Fibroblast of skin of abdomen (primary cell): ENCODE measurements at regions not wholly inside any gene's neighbourhood (a gene's known extent, or its start where the extent isn't known, plus 50 kb on each side); places are given as distances from the start of the nearest gene placed in this dataset.

ENCODE experiments used
- DNase-seq: peaks from one replicate; pipeline ENCODE4 v3.0.0-alpha.2; 2013

- no peak for DNase-seq
These were observed 595.0 kb downstream of the RPS29 start for GRCh38 chr14:48991141-48991540.

DNA sequence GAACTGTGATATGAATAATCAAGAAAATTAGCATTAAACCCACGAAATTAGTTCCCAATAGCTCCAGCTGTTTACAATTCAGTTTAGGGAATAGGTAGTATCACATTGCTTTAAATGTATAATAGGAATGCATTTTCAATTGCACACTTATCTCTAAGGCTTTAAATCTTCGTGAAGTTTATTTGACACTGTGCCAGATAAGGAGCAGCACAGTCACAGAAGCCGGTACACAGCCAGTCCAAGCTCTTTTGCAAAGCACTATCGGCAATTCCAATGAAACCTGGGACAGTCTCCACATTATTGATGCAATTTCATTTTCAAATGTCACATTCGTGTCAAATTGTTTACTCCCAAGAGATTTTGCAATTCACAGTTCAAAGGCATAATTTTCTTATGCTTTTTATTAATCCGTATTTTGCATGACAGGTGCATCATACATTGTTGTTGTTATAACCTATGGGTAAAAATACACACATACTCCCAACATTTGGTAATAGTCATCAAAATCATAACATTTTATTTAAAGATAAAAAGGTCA, 602.8 kb downstream of the RPS29 start:
- no peak for DNase-seq

- no peak for DNase-seq
These were observed 611.2 kb downstream of the RPS29 start for GRCh38 chr14:48974994-48975393.

- peak; percentile 80 for DNase-seq
These were observed 613.0 kb downstream of the RPS29 start for GRCh38 chr14:48973151-48973550.

DNA sequence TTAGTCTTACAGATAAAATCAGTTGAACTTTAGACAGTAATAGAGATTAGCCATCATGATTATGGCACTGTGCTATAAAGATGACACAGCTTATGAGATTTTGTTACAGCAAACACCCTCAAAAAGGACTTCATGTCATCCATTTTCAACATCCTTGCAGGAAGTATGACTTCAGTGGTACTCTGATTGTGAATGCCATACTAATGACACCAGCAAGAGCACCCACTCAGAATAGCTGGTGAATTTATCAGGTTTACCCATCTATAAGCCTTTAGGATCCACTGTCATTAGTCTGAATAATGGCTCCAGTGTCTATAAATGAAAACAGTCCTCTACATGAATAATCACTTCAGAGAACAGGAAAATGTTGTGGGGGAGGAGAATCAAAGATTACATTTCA, 615.2 kb downstream of the RPS29 start:
- DNase-seq = peak; percentile 65

DNA sequence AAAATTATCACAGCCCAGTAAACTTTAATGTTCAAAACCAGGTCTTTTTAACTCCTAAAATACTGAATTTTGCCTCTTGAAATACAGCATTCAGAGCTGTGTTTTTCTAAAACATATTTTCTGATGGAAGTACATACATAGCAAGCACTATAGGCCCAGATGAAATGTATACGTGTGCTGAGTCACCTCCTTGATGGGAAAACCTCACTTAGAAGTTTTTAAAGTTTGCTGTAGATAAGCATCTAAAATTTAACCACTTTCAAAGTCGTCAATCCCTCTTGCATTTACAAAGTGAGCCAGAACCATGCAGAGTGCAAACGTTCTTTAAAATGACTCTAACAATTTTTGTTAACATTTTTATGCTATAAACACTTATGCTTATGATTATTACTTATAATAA, 618.8 kb downstream of the RPS29 start:
- DNase-seq = peak; percentile 59

- DNase-seq = no peak
These were observed 622.9 kb downstream of the RPS29 start for GRCh38 chr14:48963231-48963790.

DNA sequence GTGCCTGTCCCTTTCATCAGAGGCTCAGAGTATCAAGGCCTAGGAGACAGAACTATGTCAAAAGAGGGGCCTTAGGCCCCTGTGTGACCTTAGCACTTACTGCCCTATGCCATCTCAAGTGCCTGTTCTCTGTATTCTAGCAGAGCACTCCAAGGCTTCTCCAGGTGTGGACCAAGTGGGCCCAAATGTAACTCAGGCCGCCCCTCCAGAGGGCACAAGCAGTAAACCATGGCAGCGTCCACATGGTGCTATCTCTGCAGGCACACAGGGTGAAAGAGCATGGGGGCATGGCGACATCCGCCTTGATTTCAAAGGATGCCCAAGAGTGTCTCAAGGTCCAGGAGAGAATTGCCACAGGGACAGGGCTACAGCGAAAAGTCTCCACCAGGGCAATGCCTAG, 628.7 kb downstream of the RPS29 start:
- no peak for DNase-seq

GRCh38 chr14:48955857-48956256, 630.3 kb downstream of the RPS29 start:
- no peak for DNase-seq

DNA sequence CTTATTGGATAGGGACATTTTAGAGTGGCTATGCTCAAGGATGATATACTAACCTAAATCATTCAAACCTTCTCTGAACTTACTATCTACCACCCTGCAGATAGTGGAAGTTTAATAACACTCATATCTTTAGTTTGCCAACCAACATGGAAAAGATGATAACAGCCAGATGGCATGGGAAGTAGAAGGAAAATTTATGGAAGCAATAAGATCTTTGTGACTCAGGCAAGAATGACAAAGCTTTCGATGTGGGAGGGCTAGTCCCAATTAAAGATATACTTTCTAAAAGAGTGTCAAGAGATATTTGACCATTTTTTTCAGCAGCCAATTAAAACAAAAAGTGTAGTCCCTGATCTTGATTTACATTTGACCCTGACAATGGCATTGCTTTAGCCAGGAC, 631.7 kb downstream of the RPS29 start:
- DNase-seq = no peak

- DNase-seq = no peak
These were observed 641.4 kb downstream of the RPS29 start for GRCh38 chr14:48944809-48945208.

DNA sequence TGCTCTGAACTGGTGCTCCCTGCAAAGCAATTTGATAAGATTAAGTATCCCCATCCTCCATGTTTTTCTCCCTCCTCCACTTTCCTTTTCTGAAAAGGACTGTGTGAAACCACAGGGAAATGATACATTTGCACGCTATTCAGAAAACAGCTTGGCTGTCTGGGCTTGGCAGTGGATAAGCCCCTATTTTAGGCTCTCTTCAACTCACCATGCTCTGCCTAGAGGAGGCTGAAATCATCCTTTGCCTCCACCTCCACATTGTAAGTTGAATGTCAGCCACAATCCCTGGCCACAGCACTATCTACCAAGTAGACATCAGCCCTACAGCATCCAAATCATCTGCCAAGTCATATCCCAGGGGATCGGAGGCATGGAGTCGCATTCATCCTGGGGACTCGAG, 642.3 kb downstream of the RPS29 start:
- no peak for DNase-seq

GRCh38 chr14:48937541-48938195, 648.5 kb downstream of the RPS29 start:
- DNase-seq = peak; percentile 31

DNA sequence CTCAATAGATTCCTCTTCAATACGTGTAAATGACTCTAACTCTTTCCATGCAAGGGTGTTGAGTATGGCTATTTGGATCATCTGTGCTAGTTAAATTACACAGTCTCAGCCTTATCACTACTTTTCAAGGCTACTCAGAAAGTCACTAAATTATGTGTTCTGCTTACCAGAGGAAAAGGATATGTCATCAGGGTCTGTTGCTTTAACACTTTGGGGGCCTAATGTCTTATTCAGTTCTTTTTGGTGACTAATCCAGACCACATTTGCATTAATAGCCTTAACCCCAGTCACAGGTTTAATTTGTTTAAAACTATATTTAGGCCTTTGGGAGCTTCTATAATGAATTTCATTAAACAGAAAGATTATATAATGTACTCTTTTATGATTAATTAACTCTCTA, 649.3 kb downstream of the RPS29 start:
- peak; percentile 33 for DNase-seq

- DNase-seq = peak; percentile 90
These were observed 649.8 kb downstream of the RPS29 start for GRCh38 chr14:48936362-48936761.

GRCh38 chr14:48925184-48925583, 661.0 kb downstream of the RPS29 start:
- no peak for DNase-seq

DNA sequence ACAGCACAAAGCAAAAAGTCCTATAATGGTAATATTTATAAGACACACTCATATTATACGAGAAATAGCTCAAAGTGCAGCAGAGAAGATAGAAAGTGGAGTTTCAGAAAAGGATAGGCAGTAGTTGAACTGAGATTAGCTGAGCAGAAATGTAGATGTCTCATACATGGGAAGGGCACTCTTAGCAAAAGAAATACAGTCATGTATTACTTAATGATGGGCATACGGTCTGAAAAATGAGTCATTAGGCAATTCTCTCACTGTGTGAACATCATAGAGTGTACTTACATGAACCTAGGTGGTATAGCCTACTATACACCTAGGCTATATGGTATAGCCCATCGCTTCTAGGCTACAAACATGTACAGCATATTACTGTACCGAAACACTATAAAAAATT, 671.3 kb downstream of the RPS29 start:
- DNase-seq = no peak

GRCh38 chr14:48914382-48914781, 671.8 kb downstream of the RPS29 start:
- DNase-seq = no peak

GRCh38 chr14:48900565-48900964, 685.6 kb downstream of the RPS29 start:
- DNase-seq = no peak

DNA sequence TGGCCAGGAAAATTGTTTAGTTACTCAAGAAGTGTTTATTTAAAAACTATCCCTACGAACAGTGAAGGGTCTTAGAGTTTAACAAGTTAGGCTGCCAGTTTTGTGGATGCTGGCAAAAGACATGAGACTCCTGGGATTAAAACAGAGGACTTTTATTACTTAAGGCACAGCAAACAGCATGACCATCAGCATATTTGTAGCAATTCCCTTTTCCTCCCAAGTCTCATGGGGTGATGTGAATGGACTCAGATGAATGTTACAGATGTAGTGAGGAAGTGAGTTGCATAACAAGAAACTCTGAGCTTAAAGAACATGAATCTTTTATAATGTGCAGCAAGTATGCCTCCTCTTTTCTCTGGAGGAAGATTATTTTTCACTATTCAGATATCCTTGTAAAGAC, 695.8 kb downstream of the RPS29 start:
- no peak for DNase-seq

DNA sequence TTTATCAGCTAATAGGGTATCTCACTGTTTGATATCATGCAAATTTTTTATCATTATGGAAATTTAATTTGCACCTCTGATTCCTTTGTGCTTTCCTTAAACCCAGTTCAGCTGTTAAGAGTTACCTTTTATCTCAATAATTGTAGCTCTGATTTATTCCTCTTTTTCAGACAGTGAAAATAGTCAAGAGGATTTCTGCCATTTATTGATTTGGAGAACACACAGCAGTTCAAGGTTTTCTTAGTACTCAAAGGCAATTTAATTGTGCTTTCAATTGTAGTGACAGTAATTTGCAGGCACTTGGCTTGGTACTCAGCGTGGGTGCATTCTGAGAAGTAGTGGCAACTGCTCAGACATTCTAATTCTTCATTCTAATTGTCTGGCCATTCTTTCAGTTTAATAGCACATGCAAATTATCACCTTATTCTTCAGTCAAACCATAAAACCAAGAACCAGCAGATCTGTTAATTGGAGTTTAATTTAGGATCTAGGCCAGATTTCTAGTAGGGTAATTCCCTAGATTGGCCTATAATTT, 709.3 kb downstream of the RPS29 start:
- no peak for DNase-seq

DNA sequence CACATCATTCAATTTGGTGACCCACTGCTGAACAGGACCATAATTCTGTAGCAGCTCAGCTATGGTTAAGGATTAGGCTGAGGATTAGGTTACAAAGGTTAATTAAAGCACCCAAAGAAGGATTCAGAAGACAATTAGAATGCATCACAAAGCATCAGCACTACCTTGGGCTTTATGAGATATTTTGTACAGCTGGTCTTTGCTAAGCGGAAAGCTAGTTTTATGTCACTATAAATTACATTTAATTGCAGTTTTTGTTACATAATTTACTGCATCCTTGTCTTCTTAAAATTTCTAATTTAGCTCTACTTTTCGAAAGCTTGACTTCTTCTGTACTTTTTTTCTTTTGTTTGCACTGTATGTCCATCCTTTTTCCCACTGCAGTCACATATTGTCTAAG, 711.5 kb downstream of the RPS29 start:
- no peak for DNase-seq

GRCh38 chr14:48857366-48857765, 728.8 kb downstream of the RPS29 start:
- DNase-seq = no peak

DNA sequence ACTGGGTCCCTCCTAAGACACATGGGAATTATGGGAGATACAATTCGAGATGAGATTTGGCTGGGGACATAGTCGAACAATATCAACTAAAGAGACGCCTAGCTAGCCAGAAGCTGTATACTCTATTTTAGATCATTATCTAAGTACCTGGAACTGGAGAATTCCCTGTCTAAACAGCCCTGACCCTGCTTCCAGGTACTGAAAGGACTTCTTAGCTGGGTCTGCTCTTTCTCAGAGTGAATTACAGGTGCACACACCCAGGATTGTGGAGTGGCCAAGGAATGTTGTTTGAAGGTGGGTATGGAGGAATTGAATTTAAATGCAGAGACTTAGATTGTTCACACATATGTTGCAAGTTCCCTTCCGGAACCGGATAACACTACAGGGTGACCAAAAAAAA, 733.0 kb downstream of the RPS29 start:
- DNase-seq = no peak
